ENCODE measurements at regions not wholly inside any gene's neighbourhood (a gene's known extent, or its start where the extent isn't known, plus 50 kb on each side); places are given as distances from the start of the nearest gene placed in this dataset.

GRCh38 chr4:130068072-130068471, 972.1 kb downstream of the C4orf33 start:
- Histone ChIP-seq H3K4me3 (no peak overlapping the region), H3K36me3 (no peaks in the 10 kb centered on the region), H3K27me3 (no peaks in the 10 kb centered on the region), H3K4me1 (peaks cover 0 to 25% (median 9%) of the 10 kb centered on the region in 4 donors), H3K27ac (peak overlapping the region in 1 of 3 donors; percentile 58), H3K9me3 (no peaks in the 10 kb centered on the region)
- TF ChIP-seq POLR2A (IDR thresholded peaks at IDR 0.05) (no peak), CTCF (IDR thresholded peaks at IDR 0.05) (no peak)
- ATAC-seq (peak; percentile 67 to 84 (median 78)), DNase-seq (no peak)
- 10% methylated on average over 1 of the region's 1 CpG for WGBS (ENCODE audit: insufficient coverage, low coverage, low lambda C conversion rate, missing lambda C conversion rate)
- intact Hi-C loops (cut with DNase I), result no loop called here

GRCh38 chr4:130071746-130072145, 975.8 kb downstream of the C4orf33 start:
- H3K27ac ChIP-seq, result no peak overlapping the region
- TF ChIP-seq POLR2A (IDR thresholded peaks at IDR 0.05) (no peak), CTCF (IDR thresholded peaks at IDR 0.05) (no peak)
- DNase-seq (no peak), ATAC-seq (no peak)
- no peaks in the 10 kb centered on the region for H3K36me3 ChIP-seq
- no peaks in the 10 kb centered on the region for H3K9me3 ChIP-seq
- H3K4me3 ChIP-seq, result no peak overlapping the region
- intact Hi-C loops (cut with DNase I), result no loop called here
- 59% methylated on average over 2 of the region's 2 CpGs for WGBS (ENCODE audit: insufficient coverage, low coverage, low lambda C conversion rate, missing lambda C conversion rate)
- no peaks in the 10 kb centered on the region for H3K27me3 ChIP-seq
- H3K4me1 ChIP-seq, result peaks cover 0 to 30% (median 14%) of the 10 kb centered on the region in 4 donors

GRCh38 chr4:130073145-130073790, 977.3 kb downstream of the C4orf33 start:
- Histone ChIP-seq H3K27me3 (no peaks in the 10 kb centered on the region), H3K4me1 (peaks cover 0 to 25% (median 9%) of the 10 kb centered on the region in 4 donors), H3K36me3 (no peaks in the 10 kb centered on the region), H3K4me3 (peak overlapping the region in 1 of 3 donors; percentile 8), H3K9me3 (no peaks in the 10 kb centered on the region), H3K27ac (peak overlapping the region; percentile 37 to 75 (median 65))
- peak; percentile 95 to 98 (median 96) for ATAC-seq
- 25% methylated on average over 3 of the region's 3 CpGs for WGBS (ENCODE audit: insufficient coverage, low coverage, low lambda C conversion rate, missing lambda C conversion rate)
- TF ChIP-seq POLR2A (IDR thresholded peaks at IDR 0.05), result no peak
- TF ChIP-seq CTCF (IDR thresholded peaks at IDR 0.05), result no peak
- intact Hi-C loops (cut with DNase I), result no loop called here
- no peak for DNase-seq

- H3K4me3 ChIP-seq, result no peak overlapping the region
- H3K27me3 ChIP-seq, result no peaks in the 10 kb centered on the region
- peak; percentile 73 to 91 (median 80) for ATAC-seq
- peak; percentile 64 to 69 (median 64) for DNase-seq
- H3K4me1 ChIP-seq, result peaks cover 0 to 25% (median 5%) of the 10 kb centered on the region in 4 donors
- H3K27ac ChIP-seq, result peak overlapping the region; percentile 37 to 75 (median 65)
- TF ChIP-seq POLR2A (IDR thresholded peaks at IDR 0.05), result no peak
- no peak for TF ChIP-seq CTCF (IDR thresholded peaks at IDR 0.05)
- intact Hi-C loops (cut with DNase I), result no loop called here
- WGBS (ENCODE audit: insufficient coverage, low coverage, low lambda C conversion rate, missing lambda C conversion rate), result 60% methylated on average over 5 of the region's 5 CpGs
- H3K9me3 ChIP-seq, result no peaks in the 10 kb centered on the region
- H3K36me3 ChIP-seq, result no peaks in the 10 kb centered on the region
These were observed 978.1 kb downstream of the C4orf33 start for GRCh38 chr4:130074096-130074495.

Measured in right lobe of liver (tissue), 6 donors.